Kidney (tissue), 13 donors: ENCODE measurements at regions not wholly inside any gene's neighbourhood (a gene's known extent, or its start where the extent isn't known, plus 50 kb on each side); places are given as distances from the start of the nearest gene placed in this dataset.

ENCODE experiments used
- DNase-seq, 5 donors: peaks; one replicate each; pipeline ENCODE4 v3.0.0-alpha.2; 2013 to 2020
- FAIRE-seq: peaks from 2 replicates; lab custom pipeline; 2012; peaks lifted over from hg19 to GRCh38; lab: Jason Lieb, UNC
- H3K27ac ChIP-seq, 2 donors: one replicate each; pipeline ENCODE4 v1.7.0; 2013; ENCODE audit warnings: low read depth in 2 of 2, low read length in 2 of 2, inconsistent platforms in 1 of 2
- H3K27me3 ChIP-seq: one replicate; pipeline ENCODE4 v1.7.1; 2013; ENCODE audit warnings: low read length, inconsistent platforms; ENCODE audit not compliant: control insufficient read depth, insufficient read depth
- H3K36me3 ChIP-seq, 3 donors: one replicate each; pipeline versions ENCODE4 v1.7.0 to v1.7.1; 2013; ENCODE audit warnings: low read length in 3 of 3, control low read depth in 1 of 3, inconsistent platforms in 1 of 3; ENCODE audit not compliant: insufficient read depth in 3 of 3, control insufficient read depth in 2 of 3
- H3K4me1 ChIP-seq, 3 donors: one replicate each; pipeline versions ENCODE4 v1.7.0 to v1.7.1; 2013; ENCODE audit warnings: low read length in 3 of 3, inconsistent platforms in 1 of 3, low read depth in 1 of 3; ENCODE audit not compliant: control insufficient read depth in 2 of 3, insufficient read depth in 2 of 3
- H3K4me3 ChIP-seq, 3 donors: one replicate each; pipeline versions ENCODE4 v1.7.0 to v1.8.1; 2013; ENCODE audit warnings: low read length in 3 of 3, control low read depth in 1 of 3, inconsistent platforms in 1 of 3
- H3K9ac ChIP-seq, 3 donors: one replicate each; pipeline versions ENCODE4 v1.7.0 to v1.7.1; 2013; ENCODE audit warnings: low read length in 3 of 3, control low read depth in 1 of 3, inconsistent platforms in 1 of 3
- H3K9me3 ChIP-seq, 3 donors: one replicate each; pipeline versions ENCODE4 v1.7.0 to v1.7.1; 2013; ENCODE audit warnings: low read length in 3 of 3, control low read depth in 1 of 3, inconsistent platforms in 1 of 3; ENCODE audit not compliant: control insufficient read depth in 2 of 3, insufficient read depth in 1 of 3
- CTCF ChIP-seq: IDR thresholded peaks from 3 replicates; pipeline ENCODE4 v1.5.1; 2012; ENCODE audit warnings: mild to moderate bottlenecking, moderate library complexity, borderline replicate concordance; ENCODE audit not compliant: insufficient read depth; ENCODE audit errors: extremely low read depth
- intact Hi-C: fragments of 100-400 bp; cut with DNase I; formaldehyde crosslinking; loops from one replicate; pipeline ENCODE4 v1.11.1; 2022
- donor health status: control.
- donor health status: control.
- donor health status: control.
- donor health status: control.
- donor health status: control.
- donor health status: DM: yes; HTN: yes; CAD: no.
- donor health status: Normal renal cell carcinoma (clear cell type).

GRCh38 chr7:131607291-131608115 is 51.1 kb upstream of the PODXL start:
- no peaks in the 10 kb centered on the region for H3K9me3 ChIP-seq
- H3K4me3 ChIP-seq: no peak overlapping the region
- TF ChIP-seq CTCF: no peak
- no peak for FAIRE-seq
- no peaks in the 10 kb centered on the region for H3K36me3 ChIP-seq
- H3K4me1 ChIP-seq: no peaks in the 10 kb centered on the region
- H3K9ac ChIP-seq: no peak overlapping the region
- intact Hi-C loops: no loop called here
- no peak for DNase-seq
- no peak overlapping the region for H3K27ac ChIP-seq
- H3K27me3 ChIP-seq: no peaks in the 10 kb centered on the region

GRCh38 chr7:131606346-131607290 is 50.2 kb upstream of the PODXL start:
- Histone ChIP-seq H3K9ac (no peak overlapping the region), H3K9me3 (no peaks in the 10 kb centered on the region), H3K36me3 (no peaks in the 10 kb centered on the region), H3K4me1 (no peaks in the 10 kb centered on the region), H3K27ac (no peak overlapping the region), H3K27me3 (no peaks in the 10 kb centered on the region), H3K4me3 (no peak overlapping the region)
- no peak for TF ChIP-seq CTCF
- no peak for DNase-seq
- intact Hi-C loops: no loop called here
- FAIRE-seq: no peak
